ENCODE measurements at regions not wholly inside any gene's neighbourhood (a gene's known extent, or its start where the extent isn't known, plus 50 kb on each side); places are given as distances from the start of the nearest gene placed in this dataset.
A peak's percentile ranks its signal among the peaks of the same experiment; 100 is the strongest.

GRCh38 chr9:79259858-79260257 is 311.9 kb upstream of the TLE4 start:
- no peaks in the 10 kb centered on the region for H3K36me3 ChIP-seq (replicated peaks)
- no peak for DNase-seq
- no peak overlapping the region for H3K27ac ChIP-seq
- TF ChIP-seq CTCF (IDR thresholded peaks at IDR 0.05; ENCODE audit: low read depth, low read length, missing control alignments), result no peak
- no peak overlapping the region for H3K4me3 ChIP-seq (ENCODE audit: low read depth, low read length)
- no peaks in the 10 kb centered on the region for H3K27me3 ChIP-seq (replicated peaks)
- in situ Hi-C loops (cut with HindIII; ENCODE audit: low pct_ligation_motif_present, low sequenced_read_pairs), result no loop called here

GRCh38 chr9:79263628-79264027 is 308.1 kb upstream of the TLE4 start:
- H3K27me3 ChIP-seq (replicated peaks), result no peaks in the 10 kb centered on the region
- peak; percentile 20 for DNase-seq
- in situ Hi-C loops (cut with HindIII; ENCODE audit: low pct_ligation_motif_present, low sequenced_read_pairs), result no loop called here
- no peak overlapping the region for H3K27ac ChIP-seq
- no peak overlapping the region for H3K4me3 ChIP-seq (ENCODE audit: low read depth, low read length)
- H3K36me3 ChIP-seq (replicated peaks), result no peaks in the 10 kb centered on the region
- no peak for TF ChIP-seq CTCF (IDR thresholded peaks at IDR 0.05; ENCODE audit: low read depth, low read length, missing control alignments)

- H3K4me3 ChIP-seq (ENCODE audit: low read depth, low read length), result no peak overlapping the region
- TF ChIP-seq CTCF (IDR thresholded peaks at IDR 0.05; ENCODE audit: low read depth, low read length, missing control alignments), result no peak
Measured at GRCh38 chr9:79264041-79264440, 307.7 kb upstream of the TLE4 start.

GRCh38 chr9:79264511-79265355 is 307.0 kb upstream of the TLE4 start:
- no peak for TF ChIP-seq CTCF (IDR thresholded peaks at IDR 0.05; ENCODE audit: low read depth, low read length, missing control alignments)
- H3K36me3 ChIP-seq (replicated peaks), result no peaks in the 10 kb centered on the region
- no peak overlapping the region for H3K27ac ChIP-seq
- H3K4me3 ChIP-seq (ENCODE audit: low read depth, low read length), result no peak overlapping the region
- DNase-seq, result no peak
- H3K27me3 ChIP-seq (replicated peaks), result no peaks in the 10 kb centered on the region
- in situ Hi-C loops (cut with HindIII; ENCODE audit: low pct_ligation_motif_present, low sequenced_read_pairs), result no loop called here

More at GRCh38 chr9:79264041-79264440, 307.7 kb upstream of the TLE4 start:
- H3K27ac ChIP-seq, result no peak overlapping the region
- no peak for DNase-seq
- in situ Hi-C loops (cut with HindIII; ENCODE audit: low pct_ligation_motif_present, low sequenced_read_pairs), result no loop called here
- no peaks in the 10 kb centered on the region for H3K36me3 ChIP-seq (replicated peaks)
- no peaks in the 10 kb centered on the region for H3K27me3 ChIP-seq (replicated peaks)

GRCh38 chr9:79266986-79267385 is 304.8 kb upstream of the TLE4 start:
- in situ Hi-C loops (cut with HindIII; ENCODE audit: low pct_ligation_motif_present, low sequenced_read_pairs), result no loop called here
- Histone ChIP-seq H3K36me3 (replicated peaks) (no peaks in the 10 kb centered on the region), H3K27ac (no peak overlapping the region), H3K4me3 (ENCODE audit: low read depth, low read length) (no peak overlapping the region), H3K27me3 (replicated peaks) (no peaks in the 10 kb centered on the region)
- TF ChIP-seq CTCF (IDR thresholded peaks at IDR 0.05; ENCODE audit: low read depth, low read length, missing control alignments), result no peak
- DNase-seq, result no peak

- Histone ChIP-seq H3K36me3 (replicated peaks) (no peaks in the 10 kb centered on the region), H3K4me3 (ENCODE audit: low read depth, low read length) (no peak overlapping the region), H3K27me3 (replicated peaks) (no peaks in the 10 kb centered on the region), H3K27ac (no peak overlapping the region)
- no peak for DNase-seq
- TF ChIP-seq CTCF (IDR thresholded peaks at IDR 0.05; ENCODE audit: low read depth, low read length, missing control alignments), result no peak
- in situ Hi-C loops (cut with HindIII; ENCODE audit: low pct_ligation_motif_present, low sequenced_read_pairs), result no loop called here
Measured at GRCh38 chr9:79268806-79269205, 303.0 kb upstream of the TLE4 start.
